Activated naive CD4-positive, alpha-beta T cell treated with anti-CD3 and anti-CD28 coated beads, Interleukin-2, amount 10 ng/mL, durations not matched to agents 7 days and 5 days (primary cell): ENCODE measurements at regions not wholly inside any gene's neighbourhood (a gene's known extent, or its start where the extent isn't known, plus 50 kb on each side); places are given as distances from the start of the nearest gene placed in this dataset.
"Not testable (repeated sequence)": the region's sequence is repeated elsewhere in the genome, so short reads cannot be mapped to it uniquely, and the experiment has no call there.

ENCODE experiments used
- CTCF ChIA-PET: fragments of 350-600 bp; sonication (Branson Sonifier 250); formaldehyde crosslinking; loops from one replicate; lab custom pipeline; 2021; ENCODE audit warnings: antibody characterized with exemption; lab: Charles Lee
- DNase-seq: peaks from one replicate; pipeline ENCODE4 v3.0.0-alpha.2; 2020
- H3K27ac Mint-ChIP-seq: one replicate; pipeline ENCODE4 v1.8.0; 2021; ENCODE audit warnings: mild to moderate bottlenecking, moderate library complexity, mixed read lengths
- H3K27me3 Mint-ChIP-seq: one replicate; pipeline ENCODE4 v1.8.0; 2021; ENCODE audit warnings: mild to moderate bottlenecking, mixed read lengths
- H3K36me3 Mint-ChIP-seq: one replicate; pipeline ENCODE4 v1.8.0; 2021; ENCODE audit warnings: mixed read lengths
- H3K4me1 Mint-ChIP-seq: one replicate; pipeline ENCODE4 v1.8.0; 2021; ENCODE audit warnings: mixed read lengths
- H3K4me3 Mint-ChIP-seq: one replicate; pipeline ENCODE4 v1.8.0; 2021; ENCODE audit warnings: mild to moderate bottlenecking, moderate library complexity, mixed read lengths
- H3K9me3 Mint-ChIP-seq: one replicate; pipeline ENCODE4 v1.8.0; 2021; ENCODE audit warnings: mixed read lengths

- H3K9me3 Mint-ChIP-seq: peaks cover 10% of the 10 kb centered on the region
These were observed 689.9 kb upstream of the SEMA6D start for GRCh38 chr15:47027322-47027946.

GRCh38 chr15:47035475-47036406 is 681.6 kb upstream of the SEMA6D start:
- CTCF ChIA-PET: no interaction called here
- no peaks in the 10 kb centered on the region for H3K27me3 Mint-ChIP-seq
- DNase-seq: no peak
- no peaks in the 10 kb centered on the region for H3K4me1 Mint-ChIP-seq
- no peaks in the 10 kb centered on the region for H3K9me3 Mint-ChIP-seq
- H3K27ac Mint-ChIP-seq: no peak overlapping the region
- H3K4me3 Mint-ChIP-seq: no peak overlapping the region
- H3K36me3 Mint-ChIP-seq: no peaks in the 10 kb centered on the region

More at GRCh38 chr15:47027322-47027946, 689.9 kb upstream of the SEMA6D start:
- no peaks in the 10 kb centered on the region for H3K36me3 Mint-ChIP-seq
- no peaks in the 10 kb centered on the region for H3K27me3 Mint-ChIP-seq
- H3K4me1 Mint-ChIP-seq: no peaks in the 10 kb centered on the region
- no peak overlapping the region for H3K27ac Mint-ChIP-seq
- no peak overlapping the region for H3K4me3 Mint-ChIP-seq
- no peak for DNase-seq
- CTCF ChIA-PET: no interaction called here

DNA sequence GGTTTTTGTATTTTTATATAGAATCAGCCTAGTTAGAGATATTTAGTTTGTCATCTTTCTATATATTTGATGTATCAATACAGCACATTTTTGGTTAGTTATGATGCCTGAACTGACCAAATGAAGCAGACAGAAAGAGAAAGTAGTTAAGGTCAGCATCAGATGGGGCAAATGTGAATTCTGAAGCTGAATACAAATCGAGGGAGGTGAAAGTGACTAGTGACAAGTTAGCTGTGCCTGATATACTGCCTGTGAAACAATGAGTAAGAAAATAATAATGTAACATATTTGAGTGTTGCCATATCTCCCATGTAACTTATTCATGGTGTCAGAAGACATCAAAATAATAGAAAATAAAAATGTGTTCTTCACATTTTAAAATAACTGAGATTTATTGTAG is 680.3 kb upstream of the SEMA6D start:
- no peak overlapping the region for H3K4me3 Mint-ChIP-seq

DNA sequence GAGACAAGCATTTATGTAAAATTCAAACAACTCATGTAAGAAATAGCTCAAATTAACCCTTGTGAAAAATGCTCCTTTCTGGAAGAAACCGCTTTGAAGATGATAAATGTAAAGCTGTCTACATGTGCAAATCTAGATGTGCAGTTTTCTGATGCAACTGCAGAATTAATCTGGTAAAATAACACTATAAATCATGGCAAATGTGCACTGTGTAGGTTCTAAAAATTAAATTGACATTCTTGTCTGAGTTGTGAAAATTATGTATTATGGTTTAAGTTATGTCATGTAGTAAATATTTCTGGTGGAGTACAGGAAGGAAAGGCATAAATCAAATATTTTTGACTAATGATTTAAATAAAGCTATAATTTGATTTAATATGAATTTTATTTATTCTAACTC is 678.1 kb upstream of the SEMA6D start:
- Mint-ChIP-seq H3K27ac (no peak overlapping the region), H3K4me1 (no peaks in the 10 kb centered on the region), H3K36me3 (no peaks in the 10 kb centered on the region), H3K27me3 (no peaks in the 10 kb centered on the region), H3K9me3 (no peaks in the 10 kb centered on the region), H3K4me3 (no peak overlapping the region)
- DNase-seq: no peak
- CTCF ChIA-PET: no interaction called here

More for the DNA sequence above, 680.3 kb upstream of the SEMA6D start:
- no peak for DNase-seq
- Mint-ChIP-seq H3K27me3 (no peaks in the 10 kb centered on the region), H3K36me3 (no peaks in the 10 kb centered on the region), H3K4me1 (no peaks in the 10 kb centered on the region), H3K9me3 (no peaks in the 10 kb centered on the region), H3K27ac (no peak overlapping the region)
- CTCF ChIA-PET: no interaction called here

DNA sequence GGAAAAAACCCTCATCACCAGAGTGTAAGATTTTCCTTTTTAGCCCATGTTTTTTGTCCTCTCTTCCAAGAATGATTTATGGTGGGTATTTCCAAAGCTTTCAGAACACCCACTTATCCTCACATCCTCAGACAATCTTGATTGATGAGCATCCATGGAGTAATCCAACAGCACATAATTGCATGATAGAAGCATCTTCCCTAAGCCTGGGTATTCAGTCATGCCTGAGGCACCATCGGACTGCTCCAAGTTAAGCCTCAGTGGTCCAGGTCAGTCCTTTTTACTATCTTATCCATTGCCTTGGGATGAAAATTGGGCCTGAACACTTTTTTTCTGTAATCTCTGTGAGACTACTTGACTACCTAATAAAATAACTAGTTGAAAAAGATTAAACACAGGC is 676.0 kb upstream of the SEMA6D start:
- CTCF ChIA-PET: no interaction called here
- H3K27ac Mint-ChIP-seq: no peak overlapping the region

DNA sequence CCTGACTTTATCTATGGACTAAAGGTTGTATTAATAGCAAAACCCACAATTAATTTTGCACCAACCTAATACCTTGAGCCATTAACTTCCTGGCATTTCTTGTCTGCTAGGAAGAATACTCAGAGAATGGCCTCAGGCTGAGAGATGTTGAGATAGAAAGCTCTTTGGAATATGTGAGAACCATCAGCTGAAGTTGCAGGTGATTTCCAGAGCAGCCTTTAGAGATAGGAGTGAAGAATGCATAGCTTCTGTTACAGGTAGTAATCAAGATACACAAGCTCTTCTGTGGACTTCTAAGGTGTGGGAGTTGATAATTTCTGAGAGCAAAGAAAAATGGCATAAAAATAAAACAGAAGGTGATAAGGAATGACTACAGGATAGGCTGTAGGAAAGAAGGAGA is 669.3 kb upstream of the SEMA6D start:
- CTCF ChIA-PET, H3K27ac Mint-ChIP-seq, H3K4me3 Mint-ChIP-seq, H3K4me1 Mint-ChIP-seq, H3K36me3 Mint-ChIP-seq, DNase-seq, H3K9me3 Mint-ChIP-seq, H3K27me3 Mint-ChIP-seq: not testable (repeated sequence)

More for the DNA sequence above, 676.0 kb upstream of the SEMA6D start:
- no peak for DNase-seq
- no peaks in the 10 kb centered on the region for H3K27me3 Mint-ChIP-seq
- no peaks in the 10 kb centered on the region for H3K4me1 Mint-ChIP-seq
- H3K36me3 Mint-ChIP-seq: no peaks in the 10 kb centered on the region
- H3K4me3 Mint-ChIP-seq: no peak overlapping the region
- H3K9me3 Mint-ChIP-seq: no peaks in the 10 kb centered on the region

GRCh38 chr15:47066392-47066791 is 650.9 kb upstream of the SEMA6D start:
- H3K27ac Mint-ChIP-seq: no peak overlapping the region
- H3K27me3 Mint-ChIP-seq: no peaks in the 10 kb centered on the region
- CTCF ChIA-PET: no interaction called here
- DNase-seq: no peak
- no peak overlapping the region for H3K4me3 Mint-ChIP-seq
- no peaks in the 10 kb centered on the region for H3K9me3 Mint-ChIP-seq
- no peaks in the 10 kb centered on the region for H3K4me1 Mint-ChIP-seq
- no peaks in the 10 kb centered on the region for H3K36me3 Mint-ChIP-seq

DNA sequence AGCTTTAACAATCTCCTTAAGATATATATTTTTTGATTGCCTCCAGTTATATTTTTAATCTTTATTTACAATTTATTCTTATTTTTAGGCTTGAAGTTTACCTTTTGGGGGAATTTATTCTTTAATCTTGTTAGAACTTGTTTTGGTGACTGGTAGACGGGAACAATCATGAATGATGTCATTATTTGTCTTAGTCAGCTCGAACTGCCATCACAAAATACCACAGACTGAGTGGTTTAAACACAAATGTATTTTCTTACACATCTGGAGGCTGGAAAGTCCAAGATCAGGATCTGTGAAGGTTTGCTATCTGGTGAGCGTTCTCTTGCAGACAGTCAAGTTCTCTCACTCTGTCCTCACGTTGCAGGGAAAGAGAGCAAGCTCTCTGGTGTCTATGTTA is 639.5 kb upstream of the SEMA6D start:
- CTCF ChIA-PET, H3K4me3 Mint-ChIP-seq, H3K27me3 Mint-ChIP-seq, H3K9me3 Mint-ChIP-seq, H3K27ac Mint-ChIP-seq, H3K36me3 Mint-ChIP-seq, DNase-seq, H3K4me1 Mint-ChIP-seq: not testable (repeated sequence)

DNA sequence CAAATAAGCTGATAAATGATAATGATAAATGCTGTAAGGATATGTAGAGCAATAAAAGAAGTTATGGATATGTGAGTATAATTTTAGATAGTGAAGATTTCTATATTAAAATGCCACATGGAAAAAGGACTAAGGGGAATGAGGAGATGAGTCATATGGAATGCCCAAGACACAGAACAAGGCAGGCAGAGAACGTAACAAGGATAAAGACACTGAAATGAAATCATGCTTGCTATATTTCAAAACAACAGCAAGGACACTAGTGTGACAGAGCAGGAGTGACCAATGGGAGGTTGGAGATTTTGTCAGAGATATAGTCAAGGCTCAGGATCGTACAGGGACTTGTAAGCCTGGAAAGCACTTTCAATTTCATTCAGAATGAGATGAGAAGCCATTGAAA is 621.5 kb upstream of the SEMA6D start:
- Mint-ChIP-seq H3K4me3 (no peak overlapping the region), H3K36me3 (no peaks in the 10 kb centered on the region), H3K4me1 (no peaks in the 10 kb centered on the region), H3K27me3 (no peaks in the 10 kb centered on the region), H3K9me3 (peaks cover 3% of the 10 kb centered on the region), H3K27ac (no peak overlapping the region)
- no peak for DNase-seq
- CTCF ChIA-PET: no interaction called here

- CTCF ChIA-PET, H3K9me3 Mint-ChIP-seq, H3K4me1 Mint-ChIP-seq, H3K36me3 Mint-ChIP-seq, H3K27me3 Mint-ChIP-seq, DNase-seq, H3K27ac Mint-ChIP-seq, H3K4me3 Mint-ChIP-seq: not testable (repeated sequence)
These were observed 618.8 kb upstream of the SEMA6D start for GRCh38 chr15:47098526-47098925.

- H3K4me3 Mint-ChIP-seq, H3K4me1 Mint-ChIP-seq, H3K9me3 Mint-ChIP-seq, H3K27ac Mint-ChIP-seq, CTCF ChIA-PET, H3K36me3 Mint-ChIP-seq, H3K27me3 Mint-ChIP-seq, DNase-seq: not testable (repeated sequence)
These were observed 617.5 kb upstream of the SEMA6D start for GRCh38 chr15:47099801-47100200.

DNA sequence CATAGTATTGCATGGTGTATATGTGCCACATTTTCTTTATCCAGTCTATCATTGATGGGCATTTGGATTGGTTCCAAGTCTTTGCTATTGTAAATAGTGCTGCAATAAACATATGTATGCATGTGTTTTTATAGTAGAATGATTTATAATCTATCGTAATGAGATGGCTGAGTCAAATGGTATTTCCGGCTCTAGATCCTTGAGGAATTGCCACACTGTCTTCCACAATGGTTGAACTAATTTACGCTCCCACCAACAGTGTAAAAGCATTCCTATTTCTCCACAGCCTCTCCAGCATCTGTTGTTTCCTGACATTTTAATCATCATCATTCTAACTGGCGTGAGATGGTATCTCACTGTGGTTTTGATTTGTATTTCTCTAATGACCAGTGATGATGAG is 608.5 kb upstream of the SEMA6D start:
- CTCF ChIA-PET, H3K4me1 Mint-ChIP-seq, H3K36me3 Mint-ChIP-seq, H3K9me3 Mint-ChIP-seq, DNase-seq, H3K4me3 Mint-ChIP-seq, H3K27me3 Mint-ChIP-seq, H3K27ac Mint-ChIP-seq: not testable (repeated sequence)

GRCh38 chr15:47116698-47117097 is 600.6 kb upstream of the SEMA6D start:
- DNase-seq: no peak
- H3K4me3 Mint-ChIP-seq: no peak overlapping the region
- H3K36me3 Mint-ChIP-seq: no peaks in the 10 kb centered on the region
- CTCF ChIA-PET: no interaction called here
- peaks cover 14% of the 10 kb centered on the region for H3K9me3 Mint-ChIP-seq
- H3K27ac Mint-ChIP-seq: no peak overlapping the region
- H3K27me3 Mint-ChIP-seq: no peaks in the 10 kb centered on the region
- no peaks in the 10 kb centered on the region for H3K4me1 Mint-ChIP-seq

GRCh38 chr15:47119349-47119748 is 598.0 kb upstream of the SEMA6D start:
- H3K27ac Mint-ChIP-seq: no peak overlapping the region
- CTCF ChIA-PET: no interaction called here
- peaks cover 12% of the 10 kb centered on the region for H3K9me3 Mint-ChIP-seq
- no peaks in the 10 kb centered on the region for H3K27me3 Mint-ChIP-seq
- H3K36me3 Mint-ChIP-seq: no peaks in the 10 kb centered on the region
- DNase-seq: no peak
- H3K4me3 Mint-ChIP-seq: no peak overlapping the region
- no peaks in the 10 kb centered on the region for H3K4me1 Mint-ChIP-seq
